Adrenal gland (tissue), 9 donors: ENCODE measurements at regions not wholly inside any gene's neighbourhood (a gene's known extent, or its start where the extent isn't known, plus 50 kb on each side); places are given as distances from the start of the nearest gene placed in this dataset.

ENCODE experiments used
- DNase-seq, 7 donors: peaks; one replicate each; pipeline ENCODE4 v3.0.0-alpha.2; 2019 to 2020
- H3K27ac ChIP-seq, 5 donors: fragments of 200-600 bp; sonication (generic) in 4 of 5; 1 replicate in 3 of 5; 2 replicates in 2 of 5; pipeline versions ENCODE4 v1.5.1 to v1.8.0; 2016 to 2020; ENCODE audit warnings: mild to moderate bottlenecking in 1 of 5
- H3K27me3 ChIP-seq: fragments of 200-600 bp; 2 replicates; pipeline ENCODE4 v1.8.0; 2021
- H3K36me3 ChIP-seq, 2 donors: fragments of 200-600 bp; replicated peaks in 1 of 2; 1 replicate in 1 of 2; 2 replicates in 1 of 2; pipeline versions ENCODE4 v1.5.1 to v1.8.0; 2018 to 2022
- H3K4me1 ChIP-seq, 2 donors: fragments of 200-600 bp; replicated peaks in 1 of 2; 1 replicate in 1 of 2; 2 replicates in 1 of 2; pipeline versions ENCODE4 v1.5.1 to v1.8.0; 2018 to 2021
- H3K4me3 ChIP-seq, 4 donors: fragments of 200-600 bp; sonication (generic) in 3 of 4; one replicate each; pipeline ENCODE4 v1.5.1; 2016 to 2018
- H3K9me3 ChIP-seq, 3 donors: fragments of 200-600 bp; sonication (generic) in 1 of 3; replicated peaks in 1 of 3; 1 replicate in 2 of 3; 2 replicates in 1 of 3; pipeline versions ENCODE4 v1.5.1 to v1.8.0; 2016 to 2021
- POLR2A ChIP-seq, 2 donors: fragments of 450-650 bp; IDR thresholded peaks; one replicate each; pipeline ENCODE4 v1.6.1; 2017; ENCODE audit warnings: antibody characterized with exemption in 2 of 2, mild to moderate bottlenecking in 2 of 2, moderate library complexity in 1 of 2
- WGBS, 4 donors: extraction: QIAGEN DNeasy Blood & Tissue Kit in 2 of 4; methylation state at CpG; one replicate each; pipeline versions ENCODE4 v1.1.5 to v1.1.7; 2013 to 2017; 5-methylcytosine and 5-hydroxymethylcytosine counted together
- intact Hi-C, 2 donors: fragments of 100-400 bp; cut with DNase I; formaldehyde crosslinking; loops; one replicate each; pipeline versions ENCODE4 v1.14.1 to v1.15.0; 2022 to 2023
- TF ChIP-seq, protein P1 (sequence below), 6 experiments: fragments of 450-650 bp in 4 of 6; fragments of 200-600 bp in 2 of 6; sonication (generic) in 1 of 6; IDR thresholded peaks; 1 replicate in 5 of 6; 2 replicates in 1 of 6; pipeline versions ENCODE4 v1.5.1 to v1.8.0; 2016 to 2021; ENCODE audit warnings: antibody characterized with exemption in 6 of 6, mild to moderate bottlenecking in 2 of 6, moderate library complexity in 1 of 6
- donor health status: healthy with polysubstance abuse.
- donor health status: Bipolar disorder and iron deficiency.
- donor health status: DM: yes; HTN: yes; CAD: no.
- donor health status: DM: no; HTN: no; CAD: no.
- donor health status: DM: no; HTN: no; CAD: no.

DNA sequence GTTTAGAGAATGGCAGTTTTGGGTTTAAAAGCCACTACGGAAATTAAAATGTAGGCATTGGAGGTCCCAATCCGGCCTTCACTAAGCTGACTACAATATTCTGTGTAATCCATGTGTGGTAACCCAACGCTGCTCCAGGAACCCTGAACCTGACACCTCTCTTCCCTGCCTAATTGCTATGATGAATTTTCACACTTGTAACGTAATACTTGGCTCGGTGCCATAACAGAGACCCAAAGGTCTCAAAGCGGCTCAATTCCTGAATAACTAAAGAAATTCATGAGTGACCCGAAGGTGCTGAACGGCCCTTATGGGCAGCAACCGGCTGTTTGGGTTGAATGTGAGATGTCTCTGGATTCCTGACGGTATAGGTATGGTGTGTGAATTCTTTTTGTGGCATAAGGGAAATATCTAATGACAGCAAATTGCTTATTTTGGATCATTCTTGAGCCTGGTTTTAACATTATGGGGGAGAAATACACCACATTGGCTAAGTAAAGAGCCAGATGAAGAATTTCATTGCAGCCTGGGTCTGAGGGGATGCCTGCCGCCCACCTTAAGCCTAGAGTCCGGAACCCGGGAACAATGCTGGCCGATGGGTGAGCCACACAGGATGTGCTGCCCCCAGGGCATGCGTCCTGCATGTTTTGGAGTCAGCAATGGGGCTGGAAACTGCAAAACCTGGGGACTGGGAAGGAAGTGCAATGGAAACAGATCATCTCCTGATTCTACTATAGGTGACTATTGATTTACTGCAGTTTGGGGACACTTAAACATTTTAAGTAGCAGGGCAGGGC, 69.7 kb upstream of the FZD8 start:
- H3K27ac ChIP-seq = no peak overlapping the region
- no peaks in the 10 kb centered on the region for H3K4me1 ChIP-seq
- no peak for TF ChIP-seq POLR2A (IDR thresholded peaks at IDR 0.05)
- TF ChIP-seq, protein P1, sequence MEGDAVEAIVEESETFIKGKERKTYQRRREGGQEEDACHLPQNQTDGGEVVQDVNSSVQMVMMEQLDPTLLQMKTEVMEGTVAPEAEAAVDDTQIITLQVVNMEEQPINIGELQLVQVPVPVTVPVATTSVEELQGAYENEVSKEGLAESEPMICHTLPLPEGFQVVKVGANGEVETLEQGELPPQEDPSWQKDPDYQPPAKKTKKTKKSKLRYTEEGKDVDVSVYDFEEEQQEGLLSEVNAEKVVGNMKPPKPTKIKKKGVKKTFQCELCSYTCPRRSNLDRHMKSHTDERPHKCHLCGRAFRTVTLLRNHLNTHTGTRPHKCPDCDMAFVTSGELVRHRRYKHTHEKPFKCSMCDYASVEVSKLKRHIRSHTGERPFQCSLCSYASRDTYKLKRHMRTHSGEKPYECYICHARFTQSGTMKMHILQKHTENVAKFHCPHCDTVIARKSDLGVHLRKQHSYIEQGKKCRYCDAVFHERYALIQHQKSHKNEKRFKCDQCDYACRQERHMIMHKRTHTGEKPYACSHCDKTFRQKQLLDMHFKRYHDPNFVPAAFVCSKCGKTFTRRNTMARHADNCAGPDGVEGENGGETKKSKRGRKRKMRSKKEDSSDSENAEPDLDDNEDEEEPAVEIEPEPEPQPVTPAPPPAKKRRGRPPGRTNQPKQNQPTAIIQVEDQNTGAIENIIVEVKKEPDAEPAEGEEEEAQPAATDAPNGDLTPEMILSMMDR (IDR thresholded peaks at IDR 0.05) = no peak
- WGBS, 4 donors = 61 to 66% (median 65%) methylated on average over 15 of the region's 15 CpGs
- no peaks in the 10 kb centered on the region for H3K36me3 ChIP-seq
- intact Hi-C loops = no loop called here
- no peak for DNase-seq
- H3K27me3 ChIP-seq = no peaks in the 10 kb centered on the region
- H3K9me3 ChIP-seq = no peaks in the 10 kb centered on the region
- H3K4me3 ChIP-seq = no peak overlapping the region

DNA sequence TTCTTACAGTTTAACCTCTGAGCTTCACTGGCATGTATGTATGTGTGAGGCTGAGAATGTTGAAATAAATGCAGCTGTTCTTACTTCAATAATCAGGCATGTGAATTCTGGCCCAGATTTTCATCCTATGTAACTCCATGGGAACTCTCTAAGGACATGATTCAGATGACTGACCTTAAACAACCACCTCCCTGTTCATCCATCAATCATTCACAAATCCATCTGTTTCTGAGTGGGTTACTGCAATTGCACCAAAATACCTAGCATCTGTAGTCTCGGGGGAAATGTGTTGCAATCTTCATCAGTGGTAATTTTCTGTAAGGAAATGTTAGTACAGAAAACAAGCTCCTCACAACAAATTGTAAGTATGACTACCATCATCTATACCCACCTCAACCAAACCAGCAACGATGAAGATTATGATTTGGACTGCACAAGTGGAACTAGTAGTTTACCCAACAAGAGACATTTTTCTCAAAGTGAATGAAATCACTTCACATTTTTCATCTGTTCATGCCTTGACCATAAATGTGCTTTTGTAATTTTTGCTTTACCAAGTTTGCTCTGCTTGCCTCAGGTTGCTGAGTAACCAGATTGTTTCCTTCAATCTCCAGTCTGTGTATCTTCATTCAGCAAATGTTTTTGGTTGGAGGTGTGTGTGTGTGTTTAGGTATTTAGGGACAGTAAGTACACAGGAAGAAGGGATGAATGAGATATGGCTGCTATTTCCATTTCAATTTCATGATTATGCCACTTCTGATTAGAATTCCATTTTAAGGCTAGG, 65.7 kb upstream of the FZD8 start:
- Histone ChIP-seq H3K27me3 (no peaks in the 10 kb centered on the region), H3K36me3 (no peaks in the 10 kb centered on the region), H3K27ac (no peak overlapping the region), H3K4me1 (no peaks in the 10 kb centered on the region), H3K4me3 (no peak overlapping the region), H3K9me3 (no peaks in the 10 kb centered on the region)
- intact Hi-C loops = no loop called here
- 74 to 87% (median 83%) methylated on average over 2 of the region's 2 CpGs for WGBS, 4 donors
- no peak for DNase-seq
- TF ChIP-seq, protein P1 (IDR thresholded peaks at IDR 0.05) = no peak
- TF ChIP-seq POLR2A (IDR thresholded peaks at IDR 0.05) = no peak

DNA sequence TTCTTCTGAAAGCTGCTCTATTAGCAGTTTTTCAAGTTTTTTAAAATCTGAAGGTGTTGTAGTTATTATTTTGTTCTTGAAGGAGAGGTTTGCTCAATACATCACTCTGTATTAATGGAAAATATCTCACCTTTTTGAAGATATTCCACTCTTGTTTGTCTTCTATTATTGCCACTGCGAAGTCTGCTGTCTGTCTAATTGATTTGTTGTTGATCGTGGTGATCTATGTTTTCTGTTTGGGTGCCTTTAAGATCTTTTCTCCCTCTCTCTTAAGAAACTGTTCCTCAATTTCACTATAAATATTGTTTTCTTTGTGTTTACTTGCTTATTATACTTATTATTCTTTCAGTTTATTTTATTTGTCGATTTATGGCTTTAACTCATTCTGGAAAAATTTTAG, 64.9 kb upstream of the FZD8 start:
- intact Hi-C loops = no loop called here
- no peak overlapping the region for H3K4me3 ChIP-seq
- H3K9me3 ChIP-seq = no peaks in the 10 kb centered on the region
- no peak overlapping the region for H3K27ac ChIP-seq
- H3K36me3 ChIP-seq = no peaks in the 10 kb centered on the region
- DNase-seq = no peak
- no peaks in the 10 kb centered on the region for H3K4me1 ChIP-seq
- H3K27me3 ChIP-seq = no peaks in the 10 kb centered on the region
- TF ChIP-seq POLR2A (IDR thresholded peaks at IDR 0.05) = no peak
- TF ChIP-seq, protein P1 (IDR thresholded peaks at IDR 0.05) = no peak
- WGBS, 4 donors = 84 to 95% (median 88%) methylated on average over 3 of the region's 3 CpGs

DNA sequence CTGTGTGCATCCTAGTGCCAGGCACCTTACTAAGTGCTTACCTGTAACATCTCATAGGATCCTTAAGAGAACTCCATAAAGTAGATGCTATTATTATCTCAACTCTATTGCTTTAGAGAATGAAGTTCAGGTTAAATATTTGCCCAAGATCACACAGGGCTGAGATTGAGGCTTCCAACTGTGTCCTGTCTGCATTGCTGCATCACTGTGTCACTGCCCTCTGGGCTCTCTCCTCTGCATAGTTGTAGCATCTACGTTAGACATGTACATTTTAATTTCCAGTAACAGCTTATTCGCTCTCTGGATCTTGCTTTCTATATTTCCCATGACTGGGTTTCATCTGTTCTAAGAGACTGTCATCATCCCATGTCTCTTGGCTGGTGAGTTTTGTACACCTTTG, 63.6 kb upstream of the FZD8 start:
- no peak for TF ChIP-seq POLR2A (IDR thresholded peaks at IDR 0.05)
- TF ChIP-seq, protein P1 (IDR thresholded peaks at IDR 0.05) = no peak
- Histone ChIP-seq H3K4me1 (no peaks in the 10 kb centered on the region), H3K27ac (no peak overlapping the region), H3K4me3 (no peak overlapping the region), H3K36me3 (no peaks in the 10 kb centered on the region), H3K9me3 (no peaks in the 10 kb centered on the region), H3K27me3 (no peaks in the 10 kb centered on the region)
- intact Hi-C loops = no loop called here
- WGBS, 4 donors = 79 to 85% (median 82%) methylated on average over 2 of the region's 2 CpGs
- no peak for DNase-seq
